ENCODE measurements at regions not wholly inside any gene's neighbourhood (a gene's known extent, or its start where the extent isn't known, plus 50 kb on each side); places are given as distances from the start of the nearest gene placed in this dataset.

DNA sequence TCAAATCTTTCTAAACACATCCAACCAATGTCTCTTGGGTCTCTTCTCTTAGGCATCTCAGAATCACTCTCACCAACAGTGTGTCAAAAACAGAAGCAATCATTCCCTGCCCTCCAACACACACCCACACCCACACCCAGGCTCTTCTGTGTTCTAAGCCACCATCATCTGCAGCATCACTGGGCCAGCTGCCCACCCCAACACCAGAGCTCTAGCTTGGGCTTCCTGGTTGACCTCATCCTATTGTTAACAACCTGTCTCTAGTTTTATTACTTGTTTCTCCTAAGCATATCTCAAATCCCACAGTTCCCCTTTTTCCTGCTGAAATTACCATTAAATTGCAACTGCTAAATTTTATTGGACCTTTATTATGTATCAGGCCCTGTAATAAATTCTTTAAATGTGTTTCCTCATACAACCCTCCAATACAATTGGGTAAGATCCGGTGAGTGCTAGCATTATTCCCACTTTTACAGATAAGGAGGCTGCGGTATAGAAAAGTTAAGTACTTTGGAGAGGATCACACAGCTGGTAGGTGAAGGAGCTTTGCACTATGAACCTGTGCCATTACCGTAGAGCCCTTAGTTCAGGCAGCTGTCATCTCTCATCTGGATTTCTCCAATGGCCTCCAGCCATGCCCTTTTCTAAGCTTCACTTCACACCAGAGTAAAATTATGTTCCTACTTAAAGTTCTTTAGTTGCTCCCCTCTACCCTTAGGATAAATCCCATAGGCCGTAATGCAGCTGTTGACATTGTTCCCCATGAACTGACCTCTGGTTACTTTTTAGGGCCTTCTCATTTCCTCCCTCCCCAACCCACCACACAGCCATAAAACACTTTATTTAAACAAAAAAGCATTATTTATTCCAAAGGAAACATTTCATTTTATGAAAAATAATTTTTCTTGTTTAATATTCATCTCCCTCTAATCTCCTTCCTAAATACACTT, 227.7 kb downstream of the B3GLCT start:
- TF ChIP-seq, protein P1, sequence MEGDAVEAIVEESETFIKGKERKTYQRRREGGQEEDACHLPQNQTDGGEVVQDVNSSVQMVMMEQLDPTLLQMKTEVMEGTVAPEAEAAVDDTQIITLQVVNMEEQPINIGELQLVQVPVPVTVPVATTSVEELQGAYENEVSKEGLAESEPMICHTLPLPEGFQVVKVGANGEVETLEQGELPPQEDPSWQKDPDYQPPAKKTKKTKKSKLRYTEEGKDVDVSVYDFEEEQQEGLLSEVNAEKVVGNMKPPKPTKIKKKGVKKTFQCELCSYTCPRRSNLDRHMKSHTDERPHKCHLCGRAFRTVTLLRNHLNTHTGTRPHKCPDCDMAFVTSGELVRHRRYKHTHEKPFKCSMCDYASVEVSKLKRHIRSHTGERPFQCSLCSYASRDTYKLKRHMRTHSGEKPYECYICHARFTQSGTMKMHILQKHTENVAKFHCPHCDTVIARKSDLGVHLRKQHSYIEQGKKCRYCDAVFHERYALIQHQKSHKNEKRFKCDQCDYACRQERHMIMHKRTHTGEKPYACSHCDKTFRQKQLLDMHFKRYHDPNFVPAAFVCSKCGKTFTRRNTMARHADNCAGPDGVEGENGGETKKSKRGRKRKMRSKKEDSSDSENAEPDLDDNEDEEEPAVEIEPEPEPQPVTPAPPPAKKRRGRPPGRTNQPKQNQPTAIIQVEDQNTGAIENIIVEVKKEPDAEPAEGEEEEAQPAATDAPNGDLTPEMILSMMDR (IDR thresholded peaks at IDR 0.05; ENCODE audit: low read depth, low read length): no peak
- TF ChIP-seq POLR2A (IDR thresholded peaks at IDR 0.05; ENCODE audit: extremely low read depth, insufficient read length): no peak

Measured in NB4 (cell line).